D721Med (cell line): ENCODE measurements at regions not wholly inside any gene's neighbourhood (a gene's known extent, or its start where the extent isn't known, plus 50 kb on each side); places are given as distances from the start of the nearest gene placed in this dataset.

Experiments
- DNase-seq: peaks from one replicate; pipeline ENCODE4 v3.0.0; 2011; ENCODE audit warnings: low spot score; ENCODE audit not compliant: insufficient read length
- FAIRE-seq: peaks from 2 replicates; lab custom pipeline; 2011; peaks lifted over from hg19 to GRCh38; lab: Jason Lieb, UNC
- CTCF ChIP-seq: IDR thresholded peaks from 2 replicates; pipeline ENCODE4 v1.5.1; 2012; ENCODE audit warnings: mild to moderate bottlenecking, control low read depth; ENCODE audit not compliant: insufficient read depth; ENCODE audit errors: missing control alignments

- TF ChIP-seq CTCF = no peak
- FAIRE-seq (no peak), DNase-seq (no peak)
Observed at GRCh38 chr12:114765960-114766691, 82.2 kb upstream of the TBX3 start.

GRCh38 chr12:114764510-114764909 is 80.5 kb upstream of the TBX3 start:
- DNase-seq (no peak), FAIRE-seq (no peak)
- no peak for TF ChIP-seq CTCF

GRCh38 chr12:114762490-114763110 is 78.6 kb upstream of the TBX3 start:
- FAIRE-seq (no peak), DNase-seq (no peak)
- no peak for TF ChIP-seq CTCF

- no peak for TF ChIP-seq CTCF
- FAIRE-seq (no peak), DNase-seq (no peak)
Observed at GRCh38 chr12:114760151-114760877, 76.3 kb upstream of the TBX3 start.

GRCh38 chr12:114759635-114760034 is 75.7 kb upstream of the TBX3 start:
- no peak for TF ChIP-seq CTCF
- DNase-seq = no peak
- FAIRE-seq = no peak

GRCh38 chr12:114757684-114758325 is 73.8 kb upstream of the TBX3 start:
- FAIRE-seq (no peak), DNase-seq (no peak)
- no peak for TF ChIP-seq CTCF
